KMS-11 (cell line): ENCODE measurements at regions not wholly inside any gene's neighbourhood (a gene's known extent, or its start where the extent isn't known, plus 50 kb on each side); places are given as distances from the start of the nearest gene placed in this dataset.
"Not testable (repeated sequence)": the region's sequence is repeated elsewhere in the genome, so short reads cannot be mapped to it uniquely, and the experiment has no call there.

Experiments used
- H2AFZ ChIP-seq: fragments of 200-600 bp; sonication (generic); 2 replicates; pipeline ENCODE4 v1.6.1; 2016; ENCODE audit warnings: antibody characterized with exemption, mixed run types, low read depth
- H3K27ac ChIP-seq: fragments of 200-600 bp; sonication (generic); 2 replicates; pipeline ENCODE4 v1.6.1; 2016; ENCODE audit warnings: mild to moderate bottlenecking, mixed run types
- H3K27me3 ChIP-seq: fragments of 200-600 bp; sonication (generic); 2 replicates; pipeline ENCODE4 v1.6.1; 2017; ENCODE audit warnings: mild to moderate bottlenecking, low read depth, mixed run types, moderate library complexity; ENCODE audit not compliant: insufficient read depth
- H3K36me3 ChIP-seq: fragments of 200-600 bp; sonication (generic); 2 replicates; pipeline ENCODE4 v1.6.1; 2017; ENCODE audit warnings: mild to moderate bottlenecking, mixed run types; ENCODE audit not compliant: insufficient read depth
- H3K4me1 ChIP-seq: fragments of 200-600 bp; sonication (generic); 2 replicates; pipeline ENCODE4 v1.6.1; 2016; ENCODE audit warnings: mild to moderate bottlenecking, low read depth, mixed run types; ENCODE audit not compliant: poor library complexity, severe bottlenecking
- H3K4me2 ChIP-seq: fragments of 200-600 bp; sonication (generic); 2 replicates; pipeline ENCODE4 v1.7.0; 2016; ENCODE audit warnings: mild to moderate bottlenecking, mixed run types
- H3K4me3 ChIP-seq: fragments of 200-600 bp; sonication (generic); IDR thresholded peaks from 2 replicates; pipeline ENCODE4 v1.6.1; 2017; ENCODE audit warnings: low read depth, low read length, mixed read lengths; ENCODE audit not compliant: insufficient read depth
- H3K79me2 ChIP-seq: fragments of 200-600 bp; sonication (generic); 2 replicates; pipeline ENCODE4 v1.6.1; 2016; ENCODE audit warnings: low read depth, mixed run types; ENCODE audit not compliant: insufficient read depth
- H3K9ac ChIP-seq: fragments of 200-600 bp; sonication (generic); 2 replicates; pipeline ENCODE4 v1.6.1; 2016; ENCODE audit warnings: mild to moderate bottlenecking, mixed run types
- H4K20me1 ChIP-seq: fragments of 200-600 bp; sonication (generic); 2 replicates; pipeline ENCODE4 v1.6.1; 2016; ENCODE audit warnings: mild to moderate bottlenecking, mixed run types; ENCODE audit not compliant: insufficient read depth
- TF ChIP-seq, protein P1 (sequence below): fragments of 200-600 bp; sonication (generic); conservative IDR thresholded peaks from 2 replicates; pipeline ENCODE4 v1.6.1; 2017; ENCODE audit warnings: low read depth, mild to moderate bottlenecking, antibody characterized with exemption, low read length, moderate library complexity, mixed read lengths

DNA sequence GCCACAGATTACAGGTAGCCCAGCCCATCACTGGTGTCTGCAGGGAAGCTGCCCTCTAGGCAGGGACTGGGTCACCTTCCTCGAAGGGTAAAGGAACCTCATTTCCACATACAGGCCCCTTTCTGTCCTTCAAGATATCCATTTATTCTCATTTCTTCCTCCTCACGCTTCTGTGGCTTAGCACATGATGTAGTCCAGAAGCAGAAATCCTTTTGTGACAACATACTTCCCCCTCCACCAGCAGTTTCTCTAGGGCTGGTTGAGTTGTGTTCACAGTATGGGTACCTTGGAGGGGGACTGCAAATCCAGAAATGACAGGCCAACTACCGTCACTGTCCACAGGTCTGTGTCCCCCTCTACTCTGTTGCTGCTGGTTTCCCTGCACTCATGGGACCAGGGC, 364.9 kb downstream of the ANAPC1 start:
- TF ChIP-seq, protein P1, sequence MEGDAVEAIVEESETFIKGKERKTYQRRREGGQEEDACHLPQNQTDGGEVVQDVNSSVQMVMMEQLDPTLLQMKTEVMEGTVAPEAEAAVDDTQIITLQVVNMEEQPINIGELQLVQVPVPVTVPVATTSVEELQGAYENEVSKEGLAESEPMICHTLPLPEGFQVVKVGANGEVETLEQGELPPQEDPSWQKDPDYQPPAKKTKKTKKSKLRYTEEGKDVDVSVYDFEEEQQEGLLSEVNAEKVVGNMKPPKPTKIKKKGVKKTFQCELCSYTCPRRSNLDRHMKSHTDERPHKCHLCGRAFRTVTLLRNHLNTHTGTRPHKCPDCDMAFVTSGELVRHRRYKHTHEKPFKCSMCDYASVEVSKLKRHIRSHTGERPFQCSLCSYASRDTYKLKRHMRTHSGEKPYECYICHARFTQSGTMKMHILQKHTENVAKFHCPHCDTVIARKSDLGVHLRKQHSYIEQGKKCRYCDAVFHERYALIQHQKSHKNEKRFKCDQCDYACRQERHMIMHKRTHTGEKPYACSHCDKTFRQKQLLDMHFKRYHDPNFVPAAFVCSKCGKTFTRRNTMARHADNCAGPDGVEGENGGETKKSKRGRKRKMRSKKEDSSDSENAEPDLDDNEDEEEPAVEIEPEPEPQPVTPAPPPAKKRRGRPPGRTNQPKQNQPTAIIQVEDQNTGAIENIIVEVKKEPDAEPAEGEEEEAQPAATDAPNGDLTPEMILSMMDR, result no peak
- Histone ChIP-seq H3K9ac (no peak overlapping the region), H3K4me2 (no peak overlapping the region), H3K4me1 (no peaks in the 10 kb centered on the region), H3K4me3 (no peak overlapping the region), H3K36me3 (no peaks in the 10 kb centered on the region), H4K20me1 (no peaks in the 10 kb centered on the region), H3K79me2 (no peaks in the 10 kb centered on the region), H2AFZ (no peak overlapping the region), H3K27ac (no peak overlapping the region), H3K27me3 (no peaks in the 10 kb centered on the region)

DNA sequence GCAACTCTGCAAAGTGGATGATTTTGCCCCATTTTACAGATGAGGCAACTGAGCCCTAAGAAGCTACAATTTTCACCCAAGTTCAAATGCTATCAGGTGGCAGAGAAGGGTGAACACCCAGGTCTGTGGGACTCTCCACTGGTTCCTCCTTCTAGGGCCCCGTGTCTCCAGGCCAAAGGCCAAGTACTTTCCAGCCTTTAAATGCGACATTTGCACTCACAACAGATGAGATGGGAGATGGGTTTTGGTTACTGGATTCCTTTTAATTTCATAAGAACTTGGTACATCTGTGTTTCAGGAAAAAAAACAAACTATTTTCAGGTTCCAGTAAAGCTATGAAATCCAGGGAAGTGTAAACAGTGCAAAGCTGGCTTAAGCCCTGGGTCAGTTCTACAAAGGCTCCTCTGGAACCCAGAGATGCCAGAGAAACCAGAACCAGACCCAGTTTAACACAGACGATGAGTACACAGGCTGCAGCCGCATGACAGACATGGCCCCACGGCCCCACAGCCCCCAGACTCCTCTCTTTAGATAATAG, 361.7 kb downstream of the ANAPC1 start:
- H3K4me3 ChIP-seq, result no peak overlapping the region
- H3K79me2 ChIP-seq, result no peaks in the 10 kb centered on the region
- H3K36me3 ChIP-seq, result no peaks in the 10 kb centered on the region
- H3K9ac ChIP-seq, result no peak overlapping the region
- TF ChIP-seq, protein P1, result no peak
- no peak overlapping the region for H2AFZ ChIP-seq
- H3K4me2 ChIP-seq, result no peak overlapping the region
- H3K4me1 ChIP-seq, result no peaks in the 10 kb centered on the region
- H3K27me3 ChIP-seq, result no peaks in the 10 kb centered on the region
- H3K27ac ChIP-seq, result no peak overlapping the region
- H4K20me1 ChIP-seq, result no peaks in the 10 kb centered on the region

DNA sequence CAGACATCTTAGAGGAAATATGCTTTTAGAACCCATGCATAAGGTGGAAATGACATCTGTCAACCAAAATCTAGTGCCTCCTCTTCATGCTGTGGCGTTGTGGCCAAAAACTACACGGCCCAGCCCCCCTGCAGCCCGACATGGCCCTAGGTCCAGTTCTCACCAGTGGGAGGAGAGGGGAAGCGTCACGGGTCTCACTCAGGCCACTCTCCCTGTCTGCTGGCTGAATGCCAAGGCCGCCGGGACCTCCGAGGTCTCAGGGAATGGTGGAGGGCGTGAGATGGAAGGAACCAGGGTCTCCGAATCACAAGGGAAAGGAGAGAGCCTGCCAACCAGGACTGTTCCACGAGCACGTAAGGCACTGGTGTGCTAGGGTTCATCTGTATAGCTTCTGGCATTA, 361.0 kb downstream of the ANAPC1 start:
- H3K27ac ChIP-seq, result no peak overlapping the region
- no peaks in the 10 kb centered on the region for H3K4me1 ChIP-seq
- no peak overlapping the region for H3K9ac ChIP-seq
- no peaks in the 10 kb centered on the region for H3K79me2 ChIP-seq
- no peak overlapping the region for H3K4me2 ChIP-seq
- no peaks in the 10 kb centered on the region for H4K20me1 ChIP-seq
- TF ChIP-seq, protein P1, result no peak
- no peaks in the 10 kb centered on the region for H3K36me3 ChIP-seq
- H3K27me3 ChIP-seq, result no peaks in the 10 kb centered on the region
- no peak overlapping the region for H2AFZ ChIP-seq
- no peak overlapping the region for H3K4me3 ChIP-seq

DNA sequence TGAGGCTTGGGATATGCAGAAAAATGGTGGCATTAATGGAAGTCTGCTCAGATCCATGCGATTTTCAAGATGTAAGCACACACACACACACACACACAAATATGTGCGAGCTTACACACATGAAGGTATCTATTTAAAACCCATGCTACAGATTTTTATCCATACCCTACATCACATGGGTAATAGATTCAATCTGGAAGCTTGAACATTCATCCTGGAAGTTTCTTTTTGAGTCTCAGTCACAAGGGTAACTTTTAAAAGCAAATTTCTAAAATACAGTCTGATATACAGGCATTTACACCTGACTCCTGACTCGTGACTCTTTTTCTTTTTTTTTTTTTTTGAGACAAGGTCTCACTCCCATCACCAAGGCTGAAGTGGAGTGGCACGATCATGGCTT, 359.0 kb downstream of the ANAPC1 start:
- H3K79me2 ChIP-seq, result not testable (repeated sequence)

DNA sequence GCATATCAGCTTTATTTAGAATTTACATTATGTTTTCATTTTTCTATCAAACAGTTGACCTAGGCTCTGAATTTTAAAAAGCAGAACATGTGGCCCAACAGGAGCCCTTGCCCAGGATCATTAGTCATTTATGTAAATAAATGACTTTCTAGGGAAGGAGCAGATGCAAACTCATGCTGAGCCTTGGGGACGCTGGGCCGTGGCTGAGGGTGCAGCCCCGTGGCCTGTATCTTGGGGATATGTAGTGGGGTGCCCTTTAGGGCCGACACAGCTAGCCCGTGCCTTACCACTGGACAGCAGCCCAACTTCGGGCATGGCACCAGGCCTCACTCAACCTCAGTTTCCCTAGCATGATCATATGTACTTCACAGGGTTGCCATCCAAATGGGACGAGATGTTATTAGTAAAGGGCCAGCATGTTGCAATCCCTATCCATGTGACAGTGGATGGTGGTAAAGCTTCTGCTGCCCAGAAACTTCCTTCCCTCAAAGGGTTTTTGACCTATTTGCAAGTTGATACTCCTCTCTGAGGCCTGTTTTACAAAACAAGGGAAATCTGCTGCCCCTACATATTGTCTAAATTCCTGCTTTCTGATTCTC, 357.9 kb downstream of the ANAPC1 start:
- H3K27ac ChIP-seq, result not testable (repeated sequence)

More for the DNA sequence above, 359.0 kb downstream of the ANAPC1 start:
- not testable (repeated sequence) for H3K36me3 ChIP-seq, H3K4me3 ChIP-seq, H2AFZ ChIP-seq, H3K27me3 ChIP-seq, H3K9ac ChIP-seq, H3K4me2 ChIP-seq, H3K4me1 ChIP-seq, H4K20me1 ChIP-seq, H3K27ac ChIP-seq

DNA sequence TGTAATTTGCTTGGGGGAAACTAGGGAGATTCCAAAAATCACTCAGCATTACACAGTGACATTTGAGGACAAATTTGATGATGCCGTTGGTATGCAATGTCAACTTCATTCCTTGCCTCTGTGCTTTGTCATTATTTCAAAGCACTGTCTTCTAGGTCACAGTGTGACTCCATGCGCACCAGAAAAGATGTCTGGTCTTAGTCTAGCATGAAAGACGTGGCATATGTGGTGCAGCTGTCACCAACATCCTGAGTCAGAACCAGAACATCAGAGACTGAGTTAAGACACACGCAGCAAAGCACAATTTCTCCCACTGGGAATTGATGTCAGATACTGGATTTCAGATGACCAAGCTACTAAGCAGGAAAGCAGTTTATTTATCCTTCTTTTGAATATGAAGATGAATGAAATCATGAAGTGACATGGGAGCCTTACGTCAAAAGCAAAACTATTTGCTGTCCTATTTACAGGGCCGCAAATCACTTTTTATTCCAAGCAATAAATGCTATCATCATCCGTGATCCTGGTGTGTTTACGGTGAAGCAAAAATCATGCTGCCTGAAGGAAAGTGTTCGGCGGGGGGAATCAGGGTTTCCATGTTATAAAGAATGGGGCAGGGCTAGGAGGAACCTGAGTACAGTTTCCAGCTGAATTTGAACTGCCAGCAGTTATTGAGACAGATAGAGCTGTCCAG, 356.1 kb downstream of the ANAPC1 start:
- H3K4me2 ChIP-seq, H3K27me3 ChIP-seq, H4K20me1 ChIP-seq, H2AFZ ChIP-seq, H3K4me3 ChIP-seq, H3K79me2 ChIP-seq, H3K27ac ChIP-seq, H3K36me3 ChIP-seq, H3K4me1 ChIP-seq, H3K9ac ChIP-seq: not testable (repeated sequence)

More for the DNA sequence above, 357.9 kb downstream of the ANAPC1 start:
- not testable (repeated sequence) for H3K4me2 ChIP-seq, H3K36me3 ChIP-seq, H3K79me2 ChIP-seq, H4K20me1 ChIP-seq, H3K9ac ChIP-seq, H3K27me3 ChIP-seq, H3K4me1 ChIP-seq, H2AFZ ChIP-seq, H3K4me3 ChIP-seq

DNA sequence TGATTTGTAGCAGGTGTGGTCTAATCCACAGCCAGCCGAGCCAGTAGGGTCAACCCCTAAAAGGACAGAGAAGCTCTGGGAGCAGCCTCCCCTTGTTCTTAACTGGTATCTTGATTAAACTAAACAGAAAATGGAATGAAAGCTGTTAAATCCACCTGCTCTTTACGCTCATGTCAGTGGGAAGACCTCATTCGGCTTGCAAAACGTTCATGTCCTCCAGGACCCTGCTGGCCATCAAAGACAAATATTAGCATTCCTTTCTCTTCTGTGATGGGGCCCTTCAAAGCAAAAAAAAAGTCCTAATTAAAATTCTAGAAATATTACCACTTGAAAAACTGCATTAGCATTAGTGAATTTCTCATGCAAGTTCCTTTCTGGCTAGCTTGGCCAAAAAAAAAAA, 355.0 kb downstream of the ANAPC1 start:
- not testable (repeated sequence) for H3K36me3 ChIP-seq, H3K27me3 ChIP-seq, H3K4me3 ChIP-seq, H3K9ac ChIP-seq, H3K79me2 ChIP-seq, H4K20me1 ChIP-seq, H3K27ac ChIP-seq, H3K4me2 ChIP-seq, H2AFZ ChIP-seq, H3K4me1 ChIP-seq
